HFFc6 (cell line): ENCODE measurements at regions not wholly inside any gene's neighbourhood (a gene's known extent, or its start where the extent isn't known, plus 50 kb on each side); places are given as distances from the start of the nearest gene placed in this dataset.

Source experiments
- DNase-seq: peaks from one replicate; pipeline ENCODE4 v3.0.0-alpha.2; 2018
- H3K27ac Mint-ChIP-seq: 2 replicates; pipeline ENCODE4 v1.8.0; 2020; ENCODE audit warnings: mild to moderate bottlenecking, mixed read lengths
- H3K27me3 Mint-ChIP-seq: 2 replicates; pipeline ENCODE4 v1.8.0; 2021; ENCODE audit warnings: mild to moderate bottlenecking, moderate library complexity, mixed read lengths; ENCODE audit not compliant: insufficient read depth
- H3K36me3 Mint-ChIP-seq: 2 replicates; pipeline ENCODE4 v1.8.0; 2021; ENCODE audit warnings: low read depth, mixed read lengths
- H3K4me1 Mint-ChIP-seq: 2 replicates; pipeline ENCODE4 v1.8.0; 2020; ENCODE audit warnings: low read depth, mixed read lengths
- H3K4me3 Mint-ChIP-seq: 2 replicates; pipeline ENCODE4 v1.8.0; 2020; ENCODE audit warnings: mild to moderate bottlenecking, moderate library complexity, mixed read lengths
- H3K9me3 Mint-ChIP-seq: 2 replicates; pipeline ENCODE4 v1.8.0; 2020; ENCODE audit warnings: mild to moderate bottlenecking, mixed read lengths
- TF ChIP-seq, protein P1 (sequence below): fragments of 200-600 bp; sonication (generic); IDR thresholded peaks from 2 replicates; pipeline ENCODE4 v1.5.0; 2021; ENCODE audit warnings: antibody characterized with exemption, mild to moderate bottlenecking

DNA sequence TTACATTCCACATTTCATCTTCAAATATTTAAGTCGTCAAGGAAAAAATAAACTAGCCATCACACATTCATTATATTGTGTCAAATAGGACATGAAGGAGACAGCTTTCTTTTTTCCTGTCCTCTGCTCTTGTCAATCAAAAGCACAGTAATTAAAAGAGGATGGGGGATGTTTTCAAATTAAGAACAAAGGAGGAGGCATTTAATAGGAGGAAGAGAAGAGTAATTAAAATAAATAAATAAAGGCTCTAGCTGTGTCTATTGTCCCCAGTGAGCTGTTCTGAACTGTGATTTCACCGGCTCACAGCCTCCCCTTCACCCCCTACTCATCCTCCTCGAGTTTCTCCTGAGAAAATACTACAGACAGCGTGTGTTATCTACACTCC, 1377.1 kb upstream of the PIK3C3 start:
- no peaks in the 10 kb centered on the region for H3K36me3 Mint-ChIP-seq
- peaks cover 20% of the 10 kb centered on the region for H3K9me3 Mint-ChIP-seq
- no peaks in the 10 kb centered on the region for H3K4me1 Mint-ChIP-seq
- H3K27me3 Mint-ChIP-seq: no peaks in the 10 kb centered on the region
- no peak overlapping the region for H3K4me3 Mint-ChIP-seq
- no peak overlapping the region for H3K27ac Mint-ChIP-seq
- no peak for DNase-seq
- TF ChIP-seq, protein P1, sequence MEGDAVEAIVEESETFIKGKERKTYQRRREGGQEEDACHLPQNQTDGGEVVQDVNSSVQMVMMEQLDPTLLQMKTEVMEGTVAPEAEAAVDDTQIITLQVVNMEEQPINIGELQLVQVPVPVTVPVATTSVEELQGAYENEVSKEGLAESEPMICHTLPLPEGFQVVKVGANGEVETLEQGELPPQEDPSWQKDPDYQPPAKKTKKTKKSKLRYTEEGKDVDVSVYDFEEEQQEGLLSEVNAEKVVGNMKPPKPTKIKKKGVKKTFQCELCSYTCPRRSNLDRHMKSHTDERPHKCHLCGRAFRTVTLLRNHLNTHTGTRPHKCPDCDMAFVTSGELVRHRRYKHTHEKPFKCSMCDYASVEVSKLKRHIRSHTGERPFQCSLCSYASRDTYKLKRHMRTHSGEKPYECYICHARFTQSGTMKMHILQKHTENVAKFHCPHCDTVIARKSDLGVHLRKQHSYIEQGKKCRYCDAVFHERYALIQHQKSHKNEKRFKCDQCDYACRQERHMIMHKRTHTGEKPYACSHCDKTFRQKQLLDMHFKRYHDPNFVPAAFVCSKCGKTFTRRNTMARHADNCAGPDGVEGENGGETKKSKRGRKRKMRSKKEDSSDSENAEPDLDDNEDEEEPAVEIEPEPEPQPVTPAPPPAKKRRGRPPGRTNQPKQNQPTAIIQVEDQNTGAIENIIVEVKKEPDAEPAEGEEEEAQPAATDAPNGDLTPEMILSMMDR: no peak

DNA sequence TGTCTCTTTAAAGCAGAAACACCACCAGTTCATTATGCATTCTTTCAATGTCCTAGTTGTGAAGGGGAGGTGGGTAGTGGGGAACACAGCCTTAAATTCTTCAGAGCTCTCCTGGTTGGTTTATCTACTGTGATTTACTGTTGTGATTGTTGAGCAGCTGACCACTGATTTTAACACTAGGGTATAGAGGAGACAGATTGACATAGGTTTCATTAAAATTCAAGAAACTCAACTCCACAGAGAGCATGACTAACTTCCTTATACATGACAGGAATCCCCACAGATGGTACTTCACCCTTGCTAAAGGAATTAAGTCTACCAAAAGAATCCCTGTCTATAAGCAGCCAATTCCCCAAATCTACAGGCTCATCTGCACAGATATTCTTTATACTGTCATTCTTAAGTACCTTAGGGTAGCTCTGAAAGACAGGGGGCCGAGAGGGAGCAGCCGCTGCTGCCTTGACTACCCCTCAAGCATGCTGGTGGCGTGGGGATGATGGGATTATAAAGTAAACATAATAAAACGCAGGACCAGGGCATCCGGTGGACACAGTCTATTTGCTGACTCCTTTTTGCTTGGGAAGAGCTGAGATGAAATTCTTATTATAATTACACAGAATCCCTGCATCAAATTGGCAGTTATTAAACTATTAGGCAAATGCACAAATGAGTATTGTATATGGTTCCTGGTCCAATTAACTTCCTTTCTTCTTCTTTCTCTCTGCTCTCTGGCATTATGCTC, 1377.6 kb upstream of the PIK3C3 start:
- no peak for DNase-seq
- Mint-ChIP-seq H3K9me3 (peaks cover 20% of the 10 kb centered on the region), H3K4me3 (no peak overlapping the region), H3K27me3 (no peaks in the 10 kb centered on the region), H3K36me3 (no peaks in the 10 kb centered on the region), H3K27ac (no peak overlapping the region), H3K4me1 (no peaks in the 10 kb centered on the region)
- TF ChIP-seq, protein P1: no peak

DNA sequence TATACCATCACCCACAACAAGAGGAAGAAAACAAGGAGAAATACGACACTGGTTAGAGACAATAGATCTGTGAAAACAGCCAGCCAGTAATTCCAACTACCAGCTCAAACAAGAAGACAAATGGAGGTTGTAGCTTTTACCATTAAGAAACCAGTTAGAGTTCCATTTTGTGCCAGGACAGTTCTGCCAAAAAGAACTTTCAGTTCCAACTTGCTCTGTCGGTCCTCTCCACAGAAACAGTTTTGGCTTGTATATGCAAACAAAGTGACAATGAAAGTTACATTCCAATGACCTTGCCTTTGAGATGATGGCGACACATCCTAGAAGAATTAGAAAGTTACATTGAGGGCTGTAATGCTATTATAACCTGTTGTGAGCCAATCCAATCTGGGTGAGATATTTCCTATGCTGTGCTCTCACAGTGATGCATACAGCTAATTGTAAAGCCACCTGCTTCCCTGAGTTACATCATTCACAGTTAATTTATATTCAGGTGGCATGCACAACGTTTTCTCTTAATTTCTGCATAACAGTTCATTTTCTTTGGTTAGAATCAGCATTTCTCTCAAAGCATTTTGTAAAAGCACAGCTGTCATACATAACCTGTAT, 1378.4 kb upstream of the PIK3C3 start:
- Mint-ChIP-seq H3K4me3 (no peak overlapping the region), H3K36me3 (no peaks in the 10 kb centered on the region), H3K4me1 (no peaks in the 10 kb centered on the region), H3K27me3 (no peaks in the 10 kb centered on the region), H3K9me3 (peaks cover 20% of the 10 kb centered on the region), H3K27ac (no peak overlapping the region)
- DNase-seq: no peak
- TF ChIP-seq, protein P1: no peak

DNA sequence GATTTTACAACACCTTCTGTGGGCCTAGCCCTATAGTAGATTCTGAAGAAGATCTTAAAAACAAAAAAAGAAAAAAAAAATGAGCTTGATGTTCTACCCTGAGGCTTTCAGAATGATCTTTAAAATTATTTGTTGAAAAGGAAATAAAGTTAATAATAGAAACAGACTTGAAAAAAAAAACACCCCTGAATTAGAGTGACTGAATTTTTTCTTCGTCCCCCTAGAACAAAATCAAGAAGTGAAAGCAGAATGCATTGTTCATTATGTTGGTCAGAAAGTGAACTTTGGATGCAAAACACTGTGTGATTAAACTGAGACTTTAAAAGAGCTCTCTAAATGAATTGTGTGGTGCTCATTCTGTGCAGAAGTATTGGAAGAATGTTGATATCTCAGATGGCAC, 1384.4 kb upstream of the PIK3C3 start:
- DNase-seq: no peak
- no peaks in the 10 kb centered on the region for H3K4me1 Mint-ChIP-seq
- TF ChIP-seq, protein P1: no peak
- no peaks in the 10 kb centered on the region for H3K36me3 Mint-ChIP-seq
- H3K27ac Mint-ChIP-seq: no peak overlapping the region
- no peaks in the 10 kb centered on the region for H3K27me3 Mint-ChIP-seq
- H3K9me3 Mint-ChIP-seq: peaks cover 30% of the 10 kb centered on the region
- no peak overlapping the region for H3K4me3 Mint-ChIP-seq

DNA sequence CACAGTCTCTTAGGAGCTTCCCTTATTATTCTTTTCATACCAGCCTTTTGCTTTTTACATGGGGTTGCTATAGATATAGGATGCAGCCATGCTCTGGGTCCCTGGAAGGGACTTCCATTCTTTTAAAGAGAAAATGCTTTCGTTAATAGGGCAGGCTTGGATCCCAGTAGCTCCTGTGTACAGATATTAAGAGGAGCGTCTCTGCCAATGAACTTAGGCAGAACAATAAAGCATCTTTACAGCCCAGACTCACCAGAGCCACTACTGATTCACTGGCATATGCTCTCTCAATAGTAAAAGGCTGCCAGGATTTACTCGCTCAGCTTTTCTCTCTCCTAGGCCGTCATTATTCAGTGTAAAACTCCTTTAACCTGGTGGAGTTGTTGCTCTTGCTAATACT, 1385.4 kb upstream of the PIK3C3 start:
- no peak for DNase-seq
- Mint-ChIP-seq H3K4me3 (no peak overlapping the region), H3K9me3 (peaks cover 28% of the 10 kb centered on the region), H3K27ac (no peak overlapping the region), H3K36me3 (no peaks in the 10 kb centered on the region), H3K4me1 (no peaks in the 10 kb centered on the region), H3K27me3 (no peaks in the 10 kb centered on the region)
- TF ChIP-seq, protein P1: no peak
